Hematopoietic multipotent progenitor cell treated with erythropoietin and hydrocortisone succinate and interleukin-3 and kit ligand, for 8 days (in vitro differentiated cells): ENCODE measurements at regions not wholly inside any gene's neighbourhood (a gene's known extent, or its start where the extent isn't known, plus 50 kb on each side); places are given as distances from the start of the nearest gene placed in this dataset.
"Not testable (repeated sequence)": the region's sequence is repeated elsewhere in the genome, so short reads cannot be mapped to it uniquely, and the experiment has no call there.

Source experiments
- DNase-seq: peaks from one replicate; pipeline ENCODE4 v3.0.0-alpha.2; 2015

DNA sequence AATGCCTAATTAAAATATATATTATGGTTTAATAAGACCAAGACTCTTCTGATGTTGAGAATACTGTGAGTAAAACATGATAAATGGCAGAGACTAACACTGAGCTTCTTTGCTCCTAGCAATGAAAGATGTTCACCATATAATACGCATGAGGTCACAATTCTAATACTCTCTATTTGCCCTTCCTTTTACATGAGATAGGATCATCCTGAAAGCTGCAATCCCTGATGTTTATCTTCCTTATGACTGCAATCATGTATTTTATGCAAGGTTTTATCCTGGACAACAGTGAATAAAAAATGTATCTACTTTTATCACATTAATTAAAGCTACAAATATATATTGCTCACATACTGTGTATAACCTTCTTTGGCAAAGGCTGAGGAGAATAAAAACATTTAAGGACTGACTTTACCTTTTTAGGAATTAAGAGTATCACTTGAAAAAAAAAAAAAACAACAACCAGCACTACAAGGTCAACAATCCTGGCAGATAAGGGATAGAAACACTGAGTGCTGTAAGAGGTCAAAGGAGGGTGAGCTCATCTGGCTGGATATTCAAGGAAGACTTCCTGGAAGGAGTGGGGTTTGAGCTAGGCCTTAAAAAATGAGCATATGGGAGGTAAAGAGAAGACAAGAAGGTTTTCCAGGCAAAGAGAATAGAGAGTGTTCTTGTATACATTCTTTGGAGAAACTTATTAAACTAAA, 99.9 kb downstream of the AREG start:
- no peak for DNase-seq

DNA sequence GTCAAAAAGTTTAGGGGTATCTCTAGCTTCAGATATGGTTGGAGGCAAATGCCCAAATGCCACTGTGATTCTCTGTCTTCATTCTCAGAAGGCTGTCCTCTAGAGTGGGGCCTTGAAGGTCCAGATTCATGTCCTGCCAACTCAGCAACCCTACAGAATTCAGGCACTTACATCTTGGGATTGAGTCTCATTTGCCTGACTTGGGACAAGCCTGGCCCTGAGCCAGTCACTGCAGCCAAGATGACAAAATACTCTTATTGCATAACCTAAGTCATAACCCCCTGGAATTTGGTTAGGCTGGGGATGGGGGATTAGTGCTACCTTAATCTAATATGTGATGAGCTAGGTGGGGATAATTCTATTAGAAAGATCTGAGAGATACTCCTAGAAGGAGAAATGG, 100.5 kb downstream of the AREG start:
- DNase-seq, result no peak

DNA sequence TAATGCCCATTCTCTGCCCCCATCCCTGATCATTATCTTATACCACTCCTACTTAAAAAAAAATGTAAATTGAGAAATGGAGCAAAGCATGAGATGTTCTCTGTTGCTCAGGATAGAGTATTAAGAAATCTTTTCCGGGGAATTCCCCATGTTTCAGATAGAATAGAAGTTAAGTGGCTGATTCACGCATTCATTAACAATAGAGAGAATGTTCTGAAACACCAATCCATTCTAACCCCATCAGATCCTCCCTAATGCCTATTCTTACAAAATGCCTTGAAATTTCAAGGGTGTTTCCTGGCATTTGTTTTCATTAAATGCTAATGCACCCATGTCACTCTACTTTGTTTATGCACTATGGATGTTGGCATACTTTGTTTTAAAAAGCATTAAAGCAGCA, 101.1 kb downstream of the AREG start:
- no peak for DNase-seq

DNA sequence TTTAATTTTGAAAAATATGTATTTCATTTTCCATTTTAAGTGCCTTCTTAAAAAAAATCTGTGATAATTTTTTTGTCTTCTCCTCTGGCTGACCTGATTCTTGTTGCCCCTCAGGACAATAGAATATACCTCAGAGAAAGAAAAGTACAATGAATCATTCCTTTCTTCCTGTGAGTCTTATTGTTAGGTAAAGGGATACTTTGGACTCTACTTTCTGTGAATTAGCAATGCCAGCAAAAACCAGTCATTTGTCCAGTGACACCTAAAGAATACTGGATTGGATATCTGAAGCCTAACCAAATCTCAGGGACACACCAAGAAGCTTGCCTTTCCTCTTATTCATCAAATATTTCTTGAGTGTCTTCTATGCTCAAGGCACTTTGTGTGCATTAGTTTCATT, 102.1 kb downstream of the AREG start:
- no peak for DNase-seq

DNA sequence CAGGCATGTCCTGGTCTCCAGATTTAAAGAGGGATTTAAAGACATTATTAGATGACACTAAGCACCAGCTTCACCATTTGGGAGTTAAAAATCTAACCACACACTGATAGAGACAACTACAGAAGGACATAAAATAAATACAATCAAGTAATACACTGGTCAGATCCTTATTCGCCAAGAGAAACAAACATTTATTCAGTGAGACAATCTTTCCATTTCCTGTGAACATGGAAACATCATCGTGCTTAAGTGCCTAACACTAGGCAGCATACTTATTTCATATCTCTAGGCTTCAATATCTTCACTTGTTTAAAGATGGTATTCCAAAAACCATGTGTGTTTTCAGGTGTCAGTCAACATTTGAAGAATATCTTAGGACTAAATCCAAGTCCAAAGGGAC, 103.6 kb downstream of the AREG start:
- no peak for DNase-seq

DNA sequence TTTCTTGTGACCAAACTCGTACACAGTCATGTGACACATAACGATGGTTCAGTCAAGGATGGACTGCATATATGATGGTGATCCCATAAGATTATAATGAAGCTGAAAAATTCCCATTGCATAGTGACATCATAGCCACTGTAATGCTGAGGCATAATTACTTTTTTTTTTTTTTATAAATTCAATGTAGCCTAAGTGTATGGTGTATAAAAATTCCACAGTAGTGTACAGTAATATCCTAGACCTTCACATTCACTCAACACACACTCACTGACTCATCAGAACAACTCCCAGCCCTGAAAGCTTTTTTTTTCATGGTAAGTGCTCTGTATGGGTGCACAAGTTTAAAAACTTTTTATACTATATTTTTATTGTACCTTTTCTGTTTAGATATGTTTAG, 105.0 kb downstream of the AREG start:
- no peak for DNase-seq

DNA sequence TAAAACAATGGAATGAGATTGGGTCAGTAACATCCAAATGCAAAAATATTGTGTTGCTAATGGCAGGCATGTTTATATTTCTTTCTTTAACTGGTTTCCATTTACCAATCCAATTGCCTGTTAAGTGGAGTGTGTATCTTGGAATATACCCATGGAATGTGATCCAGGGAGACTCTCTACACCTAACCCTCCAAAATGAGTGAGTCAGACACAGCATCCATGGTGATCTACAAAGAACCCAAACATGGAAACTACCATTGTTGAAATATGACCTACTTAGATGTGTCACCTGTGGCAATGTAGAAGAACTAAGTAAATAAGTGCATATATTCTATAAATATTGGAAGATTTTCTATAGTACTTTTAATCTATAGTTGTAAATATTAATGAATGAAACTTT, 110.3 kb downstream of the AREG start:
- DNase-seq, result no peak

DNA sequence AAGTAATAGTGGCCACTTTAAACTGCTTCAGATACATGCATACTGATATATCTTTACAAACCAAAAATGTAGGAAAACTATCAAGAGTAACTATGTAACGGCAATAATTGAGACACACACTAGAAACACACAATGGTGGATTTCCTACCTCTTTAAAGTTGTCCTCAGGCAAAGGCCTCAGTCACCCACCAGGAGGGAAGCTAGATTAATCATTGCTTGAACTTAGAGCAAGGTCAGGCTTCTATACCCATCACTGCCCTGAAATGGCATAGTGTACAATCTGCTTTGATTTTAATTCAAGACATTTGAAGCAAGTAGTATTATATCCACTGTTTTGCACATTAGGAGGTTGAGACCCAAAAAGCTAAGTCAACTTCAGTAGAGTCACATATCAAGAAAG, 110.9 kb downstream of the AREG start:
- no peak for DNase-seq

DNA sequence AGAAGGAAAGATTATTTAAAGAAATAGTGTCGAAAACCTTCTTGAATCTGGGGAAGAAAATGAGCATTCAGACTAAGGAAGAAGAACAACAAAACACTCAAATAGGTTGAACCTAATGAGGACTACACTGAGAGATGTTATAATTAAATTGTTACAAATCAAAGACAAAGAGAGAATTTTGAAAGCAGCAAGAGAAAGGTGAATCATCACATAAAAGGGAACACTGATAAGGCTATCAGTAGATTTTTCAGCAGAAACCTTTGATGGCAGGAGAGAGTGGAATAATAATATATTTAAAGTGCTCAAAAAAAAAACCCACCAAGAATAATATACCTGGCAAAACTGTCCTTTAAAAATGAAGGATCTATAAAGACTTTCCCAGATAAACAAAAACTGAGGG, 114.9 kb downstream of the AREG start:
- no peak for DNase-seq

DNA sequence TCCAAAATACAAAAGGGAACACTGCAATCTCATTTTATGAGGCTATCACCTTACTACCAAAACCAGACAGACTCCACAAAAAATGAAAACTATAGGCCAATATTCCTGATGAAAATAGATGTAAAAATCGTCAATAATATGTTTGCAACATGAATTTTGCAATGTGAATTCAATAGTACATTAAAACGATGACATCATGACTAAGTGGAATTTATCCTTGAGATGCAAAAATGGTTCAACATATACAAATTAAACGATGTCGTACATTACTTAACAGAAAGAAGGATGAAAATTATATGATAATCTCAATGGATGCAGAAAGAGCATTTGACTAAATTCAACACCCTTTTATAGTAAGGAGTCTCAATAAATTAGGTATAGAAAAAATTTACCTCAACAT, 123.0 kb downstream of the AREG start:
- DNase-seq, result no peak

DNA sequence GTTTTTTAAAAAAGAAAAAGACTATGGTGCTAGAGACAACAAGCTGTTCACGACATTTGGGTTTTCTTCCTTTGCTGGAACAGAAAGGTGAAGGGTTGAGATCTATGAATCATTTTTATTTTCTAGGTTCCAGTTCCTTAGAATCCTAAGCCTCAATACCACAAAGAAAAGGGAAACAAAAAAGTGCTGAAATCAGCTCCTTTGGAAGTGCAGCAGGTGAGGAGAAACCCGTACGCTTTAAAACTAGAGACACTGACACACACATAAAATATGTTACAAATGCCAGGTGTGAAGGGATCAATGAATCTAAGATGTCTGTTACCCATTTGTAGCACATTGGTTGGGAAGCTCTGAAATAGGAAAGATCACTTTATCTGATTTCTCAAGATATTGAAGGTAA, 125.2 kb downstream of the AREG start:
- DNase-seq, result no peak

DNA sequence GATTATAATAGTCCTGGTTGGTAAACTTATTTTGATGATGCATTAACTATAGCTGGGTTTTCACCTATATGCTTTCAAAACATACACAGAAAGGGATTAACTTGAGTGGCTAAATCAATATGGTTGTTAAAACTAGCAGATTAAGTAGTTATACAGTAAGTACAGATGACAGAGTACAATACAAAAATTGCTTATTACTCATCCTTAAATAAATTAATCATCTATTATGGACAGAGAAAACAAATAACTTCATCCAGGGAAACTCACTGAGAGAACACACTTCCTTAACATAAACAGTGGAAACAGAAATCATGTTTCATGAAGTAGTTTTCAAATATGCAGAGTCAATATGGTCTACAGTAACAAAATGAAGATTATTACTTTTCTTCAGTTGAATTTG, 133.4 kb downstream of the AREG start:
- DNase-seq, result no peak

DNA sequence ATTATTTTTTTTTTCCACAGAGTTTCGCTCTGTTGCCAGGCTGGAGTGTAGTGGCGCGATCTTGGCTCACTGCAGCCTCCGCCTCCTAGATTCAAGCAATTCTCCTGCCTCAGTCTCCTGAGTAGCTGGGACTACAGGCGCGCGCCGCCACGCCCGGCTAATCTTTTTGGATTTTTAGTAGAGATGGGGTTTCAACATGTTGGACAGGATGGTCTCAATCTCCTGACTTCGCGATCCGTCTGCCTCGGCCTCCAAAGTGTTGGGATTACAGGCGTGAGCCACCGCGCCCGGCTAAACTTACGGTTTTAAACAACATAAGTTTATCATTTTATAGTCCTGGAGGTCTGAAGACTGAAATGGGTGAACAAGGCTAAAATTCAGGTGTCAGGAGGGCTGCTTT, 133.9 kb downstream of the AREG start:
- not testable (repeated sequence) for DNase-seq

DNA sequence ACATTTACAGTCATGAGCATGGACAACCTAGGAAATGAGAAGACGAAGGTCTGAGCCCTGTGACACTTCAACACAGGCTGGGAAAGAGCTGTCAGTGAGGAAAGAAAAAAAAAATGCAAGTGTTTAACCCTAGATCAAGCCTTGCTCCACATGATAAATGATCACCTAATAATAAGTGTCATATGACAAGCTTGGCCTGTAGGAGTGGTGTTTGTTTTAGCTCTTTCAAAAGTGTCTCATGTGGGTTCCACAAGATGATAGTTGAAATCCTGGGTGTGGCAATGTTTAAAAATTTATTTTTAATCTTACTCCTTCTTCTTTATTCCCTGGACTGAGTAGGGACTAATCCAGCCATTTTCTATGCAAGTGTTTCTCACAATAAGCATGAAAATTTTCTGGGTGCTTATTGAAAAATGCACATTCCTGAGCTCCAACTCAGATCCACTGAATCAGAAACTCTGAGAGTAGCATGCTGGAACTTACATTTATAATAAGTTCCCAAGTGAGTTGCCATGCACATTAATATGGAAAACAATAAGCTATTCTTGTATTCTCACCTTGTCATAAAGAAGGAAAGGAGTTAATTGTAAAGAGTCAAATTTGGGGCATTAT, 138.3 kb downstream of the AREG start:
- DNase-seq, result no peak

DNA sequence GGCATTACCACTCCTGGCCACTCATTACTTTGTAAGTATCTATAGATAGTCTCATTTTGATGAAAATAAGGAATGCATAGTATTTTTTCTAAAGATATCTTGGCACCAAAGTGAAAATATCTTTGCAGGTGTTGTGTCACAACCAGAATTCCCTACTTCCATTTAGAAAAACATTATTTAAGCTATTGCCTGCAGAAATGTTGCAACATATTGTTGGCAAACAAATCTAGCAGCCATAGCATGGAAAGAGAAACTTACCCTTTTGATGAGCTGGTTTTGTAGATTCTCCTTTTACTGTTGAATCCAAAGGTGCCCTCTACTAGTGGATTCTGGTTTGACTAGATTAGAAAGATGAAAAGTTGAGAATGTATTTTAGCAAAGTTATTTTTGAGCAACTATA, 138.8 kb downstream of the AREG start:
- no peak for DNase-seq

DNA sequence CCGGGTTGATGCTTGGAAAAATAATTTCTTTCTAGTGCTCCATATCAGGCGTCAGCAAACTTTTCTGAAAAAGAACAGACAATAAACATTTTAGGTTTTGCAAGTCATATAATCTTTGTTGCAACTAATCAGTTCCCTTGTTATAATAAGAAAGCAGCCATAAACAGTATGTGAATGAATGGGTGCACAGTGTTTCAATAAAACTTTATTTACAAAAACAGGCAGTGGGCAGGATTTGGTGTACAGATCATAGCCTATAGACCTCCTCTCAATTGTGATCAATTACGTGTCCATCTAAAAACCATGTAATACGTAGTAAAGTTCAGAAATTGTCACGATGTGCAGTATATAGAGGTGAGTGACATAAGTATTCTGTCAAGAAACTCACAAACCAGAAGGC, 143.4 kb downstream of the AREG start:
- DNase-seq, result no peak

DNA sequence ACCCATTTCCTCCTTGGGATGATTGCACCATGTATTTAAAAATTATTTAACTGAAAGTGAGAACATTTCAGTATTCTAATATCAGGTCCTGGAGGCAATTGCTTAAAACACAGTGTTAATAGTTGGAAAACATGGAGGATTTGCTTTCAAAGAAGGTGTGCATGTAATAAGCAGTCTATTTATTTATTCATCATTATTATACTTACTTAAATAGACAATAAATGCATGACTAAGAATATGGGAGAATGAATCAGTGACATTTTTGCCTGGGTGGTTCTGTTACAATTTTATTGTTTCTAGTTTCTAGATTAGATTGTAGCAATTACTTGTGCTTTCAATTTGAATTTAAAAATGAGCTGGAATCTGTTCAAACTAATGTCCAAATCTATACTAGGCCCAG, 145.5 kb downstream of the AREG start:
- DNase-seq, result no peak

DNA sequence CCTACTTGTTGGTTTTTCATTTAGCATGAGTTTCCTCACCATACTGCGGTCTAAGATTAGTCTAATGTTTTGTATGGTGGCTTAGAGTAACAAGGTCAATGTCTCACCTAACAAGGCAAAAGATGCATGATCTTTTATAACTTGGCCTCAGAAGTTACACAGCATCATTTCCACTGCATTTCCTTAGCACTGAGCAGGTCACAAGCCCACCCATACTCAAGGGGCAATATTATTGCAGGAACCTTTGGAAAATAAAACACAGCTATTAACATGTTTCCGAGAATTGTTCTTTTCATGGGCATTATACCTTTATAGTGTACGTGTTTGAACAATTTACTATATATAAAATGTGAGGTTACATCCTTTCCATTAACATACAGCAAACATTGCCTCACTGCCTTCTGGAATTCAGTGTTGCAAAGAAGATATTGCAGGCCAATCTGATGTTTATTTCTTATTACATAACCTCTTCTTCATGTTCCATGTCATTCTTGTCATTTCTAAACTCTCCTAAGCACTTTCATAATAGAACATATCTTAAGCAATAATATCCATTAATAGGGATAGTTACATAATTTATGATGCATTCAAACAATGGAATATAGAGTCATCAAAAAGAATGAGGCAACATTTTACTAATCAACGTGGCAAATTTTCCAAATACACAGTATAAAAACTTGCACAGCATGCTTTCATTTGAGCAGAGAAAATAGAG, 153.8 kb downstream of the AREG start:
- no peak for DNase-seq

DNA sequence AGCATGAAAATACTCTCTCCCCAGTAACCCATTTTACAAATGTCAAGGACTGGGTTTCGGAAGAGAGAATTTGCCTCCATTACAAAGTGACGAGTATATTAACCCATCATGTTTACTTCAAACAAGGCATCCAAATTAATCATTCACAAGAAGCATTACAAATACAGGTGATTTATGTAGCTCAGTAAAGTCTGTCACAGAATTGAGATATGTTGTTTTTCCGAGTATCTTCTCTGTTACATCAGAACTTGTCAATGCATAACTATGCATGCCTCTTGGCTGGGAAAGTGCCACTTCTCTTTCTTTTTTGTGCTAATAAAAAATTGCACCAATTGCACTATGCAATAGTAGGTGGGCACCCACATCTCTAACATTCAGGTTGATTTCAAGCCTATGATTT, 158.2 kb downstream of the AREG start:
- no peak for DNase-seq

DNA sequence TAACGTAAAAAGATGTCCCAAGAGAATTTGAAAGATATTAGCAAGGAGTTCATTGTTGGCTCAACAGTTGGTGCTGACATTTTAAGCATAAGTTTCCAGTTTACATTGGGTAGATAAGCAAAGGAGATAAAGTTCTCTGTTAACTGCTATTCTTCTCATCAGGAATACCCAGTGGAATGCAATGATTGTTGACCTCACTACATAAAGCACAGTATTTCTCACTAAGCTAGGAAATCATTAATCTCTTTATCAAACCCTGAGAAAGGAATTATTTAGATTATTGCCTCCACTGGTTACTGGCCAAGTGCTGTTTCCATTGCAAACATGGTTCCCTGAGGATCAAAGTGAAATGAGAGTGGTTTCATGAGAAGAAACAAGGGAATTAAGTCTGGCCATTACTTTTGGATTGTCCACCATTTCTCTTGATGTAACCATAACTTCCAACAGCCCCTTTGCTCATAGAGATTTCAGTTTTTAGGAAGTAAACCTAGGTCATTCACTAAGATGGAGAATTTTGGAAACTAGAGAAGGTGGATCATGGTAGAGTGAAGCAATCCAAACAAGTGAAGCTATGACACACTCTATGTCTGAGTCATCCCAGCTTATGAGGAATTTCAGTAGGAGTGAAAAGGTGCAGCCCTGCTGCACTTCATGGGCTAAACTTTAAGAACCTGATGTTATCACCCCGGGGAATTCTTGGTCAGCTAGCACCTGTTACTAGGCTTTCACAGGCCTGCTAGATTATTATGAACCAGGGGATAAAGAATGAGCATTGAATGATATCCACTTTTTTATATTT, 163.4 kb downstream of the AREG start:
- no peak for DNase-seq

DNA sequence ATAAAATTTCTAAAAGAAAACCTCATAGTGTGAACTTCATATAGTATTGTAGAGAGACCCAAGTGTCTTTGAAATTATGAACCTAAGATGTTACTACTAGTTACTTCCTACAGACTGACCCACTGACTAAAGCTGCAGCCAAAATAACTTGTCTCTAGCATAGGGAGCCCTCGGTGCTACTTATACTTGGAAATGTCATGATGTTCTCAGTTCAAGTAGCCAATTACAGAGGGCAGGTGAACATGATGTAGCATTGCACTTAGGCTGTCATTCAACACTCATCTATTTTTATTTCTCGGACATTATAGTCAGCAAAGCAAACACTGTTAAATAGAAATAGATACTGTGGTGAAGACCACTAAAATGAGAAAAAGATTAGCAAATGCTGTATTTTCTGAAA, 165.6 kb downstream of the AREG start:
- no peak for DNase-seq

DNA sequence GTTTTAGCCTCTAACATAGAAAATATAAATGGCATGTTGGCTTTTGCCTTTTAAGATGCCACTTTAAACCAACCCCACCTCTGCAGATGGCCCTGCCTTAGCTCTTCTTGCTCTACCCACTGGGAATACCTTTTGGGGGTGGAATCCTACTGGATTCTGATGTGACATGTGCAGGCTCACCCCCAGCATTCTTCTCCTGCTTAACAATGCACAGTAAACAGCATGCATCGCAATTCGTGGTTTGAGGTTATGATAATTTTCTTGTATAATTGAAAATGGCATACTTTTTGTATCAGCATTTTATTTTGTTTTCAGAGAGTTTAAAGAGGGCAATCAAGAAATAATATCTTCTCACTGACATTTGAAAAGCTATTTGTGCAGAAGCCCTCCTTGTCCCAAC, 167.9 kb downstream of the AREG start:
- no peak for DNase-seq

DNA sequence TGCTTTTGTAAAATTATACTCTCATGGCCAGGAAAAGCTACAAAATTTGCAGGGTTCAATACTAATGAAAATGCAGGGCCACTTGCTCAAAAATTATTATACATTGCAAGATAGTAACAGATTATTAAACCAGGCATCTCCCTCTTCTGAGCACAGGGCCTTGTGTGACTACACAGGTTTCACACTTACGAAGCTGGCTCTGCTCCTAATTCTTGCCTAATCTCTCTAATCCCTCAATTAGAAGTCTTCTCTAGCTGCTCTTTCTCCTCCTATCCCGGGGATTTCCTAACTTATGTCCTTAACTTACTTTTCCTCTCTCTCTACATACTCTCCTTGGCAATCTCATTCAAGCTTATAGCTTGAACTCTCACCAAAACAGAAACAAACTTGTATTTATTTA, 168.3 kb downstream of the AREG start:
- DNase-seq, result no peak

DNA sequence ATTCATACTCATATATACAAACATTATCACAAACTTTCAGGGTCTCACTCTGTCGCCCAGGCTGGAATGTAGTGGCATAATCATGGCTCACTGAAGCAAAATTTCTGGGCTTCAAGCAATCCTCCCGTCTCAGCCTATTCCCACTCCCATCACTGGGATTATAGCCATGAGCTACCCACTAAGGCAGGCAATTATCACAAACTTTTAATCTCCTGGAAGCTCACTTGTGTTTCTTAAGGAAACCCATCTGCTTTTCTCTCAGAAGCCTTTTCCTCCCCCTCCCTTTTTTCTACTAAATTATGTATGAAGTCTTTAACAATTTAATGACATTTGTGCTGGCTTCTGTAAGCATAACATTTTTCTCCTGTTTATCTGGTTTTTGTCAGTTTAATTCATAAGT, 170.5 kb downstream of the AREG start:
- no peak for DNase-seq
